Fibroblast of skin of right quadriceps (primary cell): ENCODE measurements at regions not wholly inside any gene's neighbourhood (a gene's known extent, or its start where the extent isn't known, plus 50 kb on each side); places are given as distances from the start of the nearest gene placed in this dataset.
A peak's percentile ranks its signal among the peaks of the same experiment; 100 is the strongest.
"Not testable (repeated sequence)": the region's sequence is repeated elsewhere in the genome, so short reads cannot be mapped to it uniquely, and the experiment has no call there.

ENCODE experiments used
- DNase-seq: peaks from one replicate; pipeline ENCODE4 v3.0.0-alpha.2; 2013

- DNase-seq, result no peak
Observed at GRCh38 chr10:28996345-28996744, 292.5 kb upstream of the LYZL1 start.

GRCh38 chr10:28996947-28997551 is 291.8 kb upstream of the LYZL1 start:
- no peak for DNase-seq

GRCh38 chr10:28997734-28998133 is 291.1 kb upstream of the LYZL1 start:
- peak; percentile 10 for DNase-seq

GRCh38 chr10:29001801-29002200 is 287.1 kb upstream of the LYZL1 start:
- DNase-seq, result no peak

GRCh38 chr10:29003014-29003413 is 285.9 kb upstream of the LYZL1 start:
- DNase-seq, result not testable (repeated sequence)

- DNase-seq, result no peak
Observed at GRCh38 chr10:29005988-29006387, 282.9 kb upstream of the LYZL1 start.

GRCh38 chr10:29007370-29007747 is 281.5 kb upstream of the LYZL1 start:
- DNase-seq, result no peak

GRCh38 chr10:29007748-29008610 is 280.9 kb upstream of the LYZL1 start:
- peak; percentile 44 for DNase-seq

- DNase-seq, result no peak
Observed at GRCh38 chr10:29009464-29009863, 279.4 kb upstream of the LYZL1 start.

- DNase-seq, result peak; percentile 34
Observed at GRCh38 chr10:29011516-29011915, 277.4 kb upstream of the LYZL1 start.

GRCh38 chr10:29012926-29013554 is 275.8 kb upstream of the LYZL1 start:
- DNase-seq, result no peak

- DNase-seq, result no peak
Observed at GRCh38 chr10:29021591-29021990, 267.3 kb upstream of the LYZL1 start.

- no peak for DNase-seq
Observed at GRCh38 chr10:29022513-29022912, 266.4 kb upstream of the LYZL1 start.

- DNase-seq, result no peak
Observed at GRCh38 chr10:29023678-29024077, 265.2 kb upstream of the LYZL1 start.

GRCh38 chr10:29026065-29026797 is 262.6 kb upstream of the LYZL1 start:
- DNase-seq, result no peak

GRCh38 chr10:29026802-29027580 is 261.9 kb upstream of the LYZL1 start:
- no peak for DNase-seq

GRCh38 chr10:29028486-29028885 is 260.4 kb upstream of the LYZL1 start:
- no peak for DNase-seq

GRCh38 chr10:29030900-29031299 is 258.0 kb upstream of the LYZL1 start:
- no peak for DNase-seq

- DNase-seq, result no peak
Observed at GRCh38 chr10:29032169-29032568, 256.7 kb upstream of the LYZL1 start.

- DNase-seq, result no peak
Observed at GRCh38 chr10:29033311-29033940, 255.4 kb upstream of the LYZL1 start.

GRCh38 chr10:29034592-29034991 is 254.3 kb upstream of the LYZL1 start:
- DNase-seq, result no peak

- DNase-seq, result no peak
Observed at GRCh38 chr10:29035721-29036120, 253.1 kb upstream of the LYZL1 start.
